ENCODE measurements at regions not wholly inside any gene's neighbourhood (a gene's known extent, or its start where the extent isn't known, plus 50 kb on each side); places are given as distances from the start of the nearest gene placed in this dataset.

DNA sequence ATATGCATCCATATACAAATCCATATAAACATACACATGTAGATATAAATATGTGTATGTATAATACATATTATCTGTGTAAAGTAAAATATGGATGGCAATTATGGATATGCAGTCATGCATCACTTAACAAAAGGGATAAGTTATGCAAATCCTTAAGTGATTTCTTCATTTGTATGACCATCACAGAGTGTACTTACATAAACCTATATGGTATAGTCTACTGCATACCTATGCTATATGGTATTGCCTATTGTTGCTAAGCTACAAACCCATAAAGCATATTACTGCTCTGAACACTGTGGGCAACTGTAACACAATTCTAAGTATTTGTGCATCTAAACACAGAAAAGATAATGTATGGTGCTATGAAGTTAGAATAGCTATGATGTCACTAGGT is 227.2 kb downstream of the SLC6A15 start:
- DNase-seq (ENCODE audit: low read depth): no peak

DNA sequence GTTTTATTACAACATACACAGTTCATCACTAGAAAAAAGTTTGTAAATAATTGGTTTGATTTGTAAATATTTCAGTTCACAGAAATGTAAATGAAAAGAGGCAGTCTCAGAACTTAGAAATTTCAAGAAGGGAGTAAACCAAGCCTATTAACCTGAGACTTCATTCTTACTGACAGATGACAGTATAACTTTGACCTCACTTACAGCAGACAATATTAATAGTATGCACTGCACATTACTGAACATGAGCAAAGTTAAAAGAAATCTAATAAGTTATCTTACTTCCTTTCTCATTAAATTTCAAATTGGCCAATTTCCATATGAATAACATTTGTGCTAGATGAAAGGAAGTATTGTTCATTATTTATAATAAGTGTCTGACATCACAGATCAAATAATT is 235.8 kb downstream of the SLC6A15 start:
- no peak for DNase-seq (ENCODE audit: low read depth)

DNA sequence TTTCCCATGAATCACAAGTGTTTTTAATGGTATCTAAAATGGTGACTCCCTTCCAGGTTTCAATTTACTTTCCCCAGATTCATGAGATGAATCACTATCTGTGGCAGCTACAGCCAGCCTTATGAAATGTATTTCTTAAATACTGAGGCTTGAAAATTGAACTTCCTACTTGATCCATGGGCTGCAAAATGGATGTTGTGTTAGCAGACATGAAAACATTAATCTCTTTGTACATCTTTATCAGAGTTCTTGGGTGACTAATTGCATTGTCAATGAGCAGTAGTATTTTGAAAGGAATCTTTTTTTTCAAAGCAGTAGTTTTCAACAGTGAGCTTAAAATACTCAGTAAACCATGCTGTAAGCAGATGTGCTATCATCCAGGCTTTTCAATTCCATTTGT is 250.8 kb downstream of the SLC6A15 start:
- no peak for DNase-seq (ENCODE audit: low read depth)

DNA sequence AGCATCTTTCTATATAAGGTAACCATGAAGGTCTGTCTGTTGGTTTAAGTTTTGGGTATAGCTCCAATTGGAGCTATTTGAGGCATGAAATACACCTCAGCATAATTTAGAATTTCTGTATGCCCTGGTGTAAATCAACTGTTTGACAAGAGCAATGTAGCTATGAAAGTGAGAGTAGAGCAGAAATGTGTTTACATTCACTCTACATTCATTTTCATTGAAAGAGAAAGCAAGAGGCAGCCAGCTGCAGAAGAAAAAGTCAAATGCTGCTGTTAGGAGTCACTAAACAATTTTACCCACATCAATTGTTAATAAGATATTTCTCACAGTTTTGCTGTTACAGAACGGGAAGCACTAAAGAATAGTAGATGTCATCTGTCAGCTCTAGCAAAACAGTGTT is 252.5 kb downstream of the SLC6A15 start:
- no peak for DNase-seq (ENCODE audit: low read depth)

DNA sequence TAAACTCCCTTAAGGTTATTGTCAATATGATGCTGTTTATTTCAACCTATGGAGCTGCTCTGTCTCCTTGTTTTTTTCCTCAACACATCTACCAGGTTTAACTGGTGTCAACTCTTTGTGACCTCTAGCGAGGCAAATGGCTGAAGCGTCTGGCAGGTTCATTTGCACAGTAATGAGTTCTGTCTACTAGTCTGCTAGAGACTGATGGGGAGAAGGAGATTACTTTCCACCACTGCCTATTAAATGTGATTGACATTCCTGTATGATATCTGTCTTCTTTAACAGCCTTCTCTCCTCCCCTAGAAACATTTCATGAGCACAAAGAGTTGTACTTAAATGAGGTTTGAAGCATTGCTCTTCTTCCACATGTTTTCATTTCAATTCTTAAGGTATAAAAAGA is 253.7 kb downstream of the SLC6A15 start:
- DNase-seq (ENCODE audit: low read depth): no peak

DNA sequence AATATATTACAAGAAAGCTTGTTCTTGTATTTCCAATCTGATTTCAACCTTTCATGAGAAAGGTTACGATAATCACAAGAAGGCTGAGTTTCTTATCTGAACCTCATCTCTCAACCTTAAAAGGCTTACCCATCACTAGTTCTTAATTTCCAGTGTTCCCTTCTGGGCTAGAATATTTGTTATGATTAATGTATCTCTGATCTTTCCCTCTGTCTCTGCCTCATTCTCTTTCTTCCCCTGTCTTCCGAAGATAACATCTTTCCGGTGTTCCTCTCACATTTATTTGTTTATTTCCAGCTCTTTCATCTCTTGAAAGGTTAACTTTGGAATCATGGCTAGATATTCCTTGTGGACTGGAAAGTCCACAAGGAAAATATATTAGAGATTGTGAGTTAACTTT is 255.9 kb downstream of the SLC6A15 start:
- DNase-seq (ENCODE audit: low read depth): no peak

DNA sequence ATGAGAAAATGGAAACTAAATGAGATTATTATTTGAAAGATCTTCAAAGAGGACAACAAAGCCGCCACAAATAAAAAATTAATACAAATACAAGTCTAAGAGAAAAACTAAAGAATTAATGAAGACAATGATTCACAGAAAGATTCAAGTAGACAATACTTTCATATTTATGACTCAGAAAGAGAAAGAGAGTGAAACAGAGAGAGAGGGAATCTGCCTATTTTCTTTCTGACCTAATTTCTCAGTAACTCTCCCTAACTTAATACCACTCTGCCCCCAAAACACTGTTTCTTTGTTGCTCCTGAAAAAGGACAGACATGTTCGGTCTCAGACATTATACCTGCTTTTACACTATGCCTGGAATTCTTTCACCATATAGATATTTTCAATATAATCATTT is 259.1 kb downstream of the SLC6A15 start:
- DNase-seq (ENCODE audit: low read depth): no peak

- no peak for DNase-seq (ENCODE audit: low read depth)
Observed at GRCh38 chr12:84648425-84648824, 264.2 kb downstream of the SLC6A15 start.

DNA sequence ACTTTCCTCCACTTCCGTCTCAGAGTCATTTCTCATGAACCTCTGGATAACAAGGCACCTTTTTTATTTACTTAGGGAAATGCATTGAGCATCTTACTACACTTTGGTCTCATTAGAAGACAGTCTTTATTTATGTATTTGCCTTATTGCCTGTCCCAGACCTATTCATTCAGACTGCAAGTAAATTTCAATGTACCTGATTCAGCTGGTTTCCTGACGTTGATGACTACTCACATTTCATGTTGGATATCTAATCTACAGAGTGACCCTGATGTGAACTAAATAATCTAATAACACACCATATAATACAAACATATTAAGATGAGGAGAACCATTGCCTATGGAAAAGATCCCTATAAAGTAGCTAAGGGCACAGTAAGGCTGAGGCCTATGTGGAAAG is 267.7 kb downstream of the SLC6A15 start:
- DNase-seq (ENCODE audit: low read depth): no peak

DNA sequence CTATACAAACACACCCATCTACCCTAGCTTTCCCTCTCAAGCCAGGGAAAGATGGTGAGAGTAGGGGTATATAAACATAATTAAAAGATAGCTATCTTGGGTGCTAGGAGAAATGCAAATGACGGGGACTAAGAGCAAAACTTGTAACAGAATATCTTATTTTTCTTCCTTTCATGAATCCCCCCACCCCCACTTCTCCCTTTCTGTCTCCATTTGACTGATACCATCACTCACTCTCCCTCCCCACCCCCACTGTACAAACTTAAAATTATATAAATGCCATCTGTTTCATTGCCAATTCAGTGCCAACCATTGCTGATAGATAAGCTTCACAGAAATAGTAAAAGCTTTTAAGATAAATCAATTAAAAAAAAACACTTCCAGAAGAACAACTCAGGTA is 268.6 kb downstream of the SLC6A15 start:
- DNase-seq (ENCODE audit: low read depth): no peak

DNA sequence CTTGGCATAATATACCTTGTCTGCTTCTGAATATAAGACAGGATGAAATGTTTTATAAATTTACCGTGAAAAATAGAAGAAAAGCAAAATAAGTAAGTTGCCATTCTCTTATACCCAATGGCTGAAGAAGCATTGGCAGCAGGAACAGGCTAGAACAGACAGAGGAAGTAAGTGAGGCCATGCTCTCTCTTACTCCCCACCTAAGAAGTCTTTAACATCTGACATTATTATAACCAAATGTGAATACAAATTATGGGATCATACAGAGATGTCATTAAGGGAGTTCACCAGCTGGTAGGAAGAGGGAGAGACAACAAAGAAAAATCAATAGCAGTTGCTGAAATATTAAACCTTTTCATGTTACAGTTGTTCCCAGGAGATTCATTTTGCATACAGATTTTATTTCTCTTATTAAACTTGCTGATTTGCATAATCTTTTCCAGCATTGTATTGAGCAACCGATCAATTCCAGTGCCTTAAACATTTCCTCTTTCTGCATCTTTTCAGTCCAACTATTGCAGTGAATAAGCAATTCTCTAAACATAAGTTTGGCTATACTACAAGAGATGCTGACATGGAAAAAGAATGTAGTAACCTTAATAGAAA is 270.6 kb downstream of the SLC6A15 start:
- no peak for DNase-seq (ENCODE audit: low read depth)

DNA sequence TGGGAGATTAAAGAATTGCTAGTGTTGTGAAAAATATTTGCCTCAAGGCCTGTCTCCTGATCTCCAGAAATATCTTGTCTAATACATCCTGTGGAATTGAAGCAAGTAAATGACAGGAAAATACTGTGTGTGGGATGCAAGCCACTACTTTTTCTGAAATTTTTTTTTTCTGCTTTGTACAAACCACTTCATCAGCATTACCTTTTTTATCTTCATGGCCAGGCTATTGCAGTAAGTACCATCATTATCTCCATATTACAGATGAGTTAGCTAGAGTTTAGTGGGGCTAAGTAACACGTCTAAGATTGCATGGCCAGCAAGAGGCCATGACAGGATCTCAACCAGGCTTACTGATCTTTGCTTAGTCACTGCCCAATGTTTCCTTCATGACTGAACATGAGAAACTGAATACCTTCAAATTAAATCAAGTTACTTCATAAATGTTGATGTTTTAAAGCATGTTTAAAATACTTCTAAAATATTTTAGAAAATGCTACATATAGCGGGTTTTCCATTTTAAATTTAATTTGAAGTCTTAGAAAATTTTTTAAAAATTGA is 273.7 kb downstream of the SLC6A15 start:
- no peak for DNase-seq (ENCODE audit: low read depth)

DNA sequence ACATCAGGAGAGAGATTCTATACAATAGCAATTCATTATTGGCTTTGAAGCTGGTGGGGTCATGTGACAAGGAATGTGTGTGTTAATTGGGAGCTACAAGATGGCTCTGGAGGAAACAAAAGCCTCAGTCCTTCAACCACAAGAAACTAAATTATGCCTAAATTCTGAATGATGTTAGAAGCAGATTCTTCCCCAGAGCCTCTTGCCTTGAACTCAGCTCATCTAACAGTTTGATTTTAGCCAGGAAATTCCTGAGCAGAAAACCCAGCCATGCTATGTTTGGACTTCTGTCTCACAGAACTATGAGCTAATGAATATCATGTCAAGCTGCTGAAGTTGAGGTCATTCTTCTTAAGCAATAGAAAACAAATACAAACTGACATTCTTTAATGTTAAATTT is 274.7 kb downstream of the SLC6A15 start:
- peak; percentile 1 for DNase-seq (ENCODE audit: low read depth)

GRCh38 chr12:84636801-84637290 is 275.8 kb downstream of the SLC6A15 start:
- DNase-seq (ENCODE audit: low read depth): peak; percentile 11

DNA sequence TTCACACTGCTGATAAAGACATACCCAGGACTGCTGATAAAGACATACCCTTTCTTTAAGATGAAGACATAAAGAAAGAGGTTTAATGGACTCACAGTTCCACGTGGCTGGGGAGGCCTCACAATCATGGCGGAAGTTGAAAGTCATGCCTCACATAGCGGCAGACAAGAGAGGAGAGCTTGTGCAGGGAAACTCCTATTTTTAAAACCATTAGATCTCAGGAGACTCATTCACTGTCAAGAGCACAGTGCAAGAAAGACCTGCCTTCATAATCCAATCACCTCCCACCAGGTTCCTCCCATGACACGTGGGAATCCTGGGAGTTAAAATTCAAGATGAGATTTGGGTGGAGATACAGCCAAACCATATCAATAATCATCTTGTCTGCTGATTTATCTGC is 278.1 kb downstream of the SLC6A15 start:
- no peak for DNase-seq (ENCODE audit: low read depth)

DNA sequence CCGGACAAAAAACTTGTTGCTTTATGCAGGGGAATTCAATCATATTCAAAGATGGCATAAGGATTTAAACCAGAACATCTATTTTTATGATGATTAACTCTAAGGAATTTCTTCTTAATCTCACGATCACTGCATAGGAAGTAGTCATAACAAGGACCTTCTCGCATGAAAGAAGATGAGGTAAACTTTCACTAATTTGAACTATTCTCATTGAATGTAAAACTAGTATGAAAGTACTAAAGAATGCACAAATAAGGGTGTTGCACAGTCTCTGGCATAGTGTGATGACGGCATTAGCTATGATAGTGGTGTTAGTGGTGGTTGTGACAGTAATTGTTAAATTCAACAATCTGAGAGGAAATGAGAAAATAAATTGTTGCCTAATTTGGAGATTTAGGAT is 280.0 kb downstream of the SLC6A15 start:
- DNase-seq (ENCODE audit: low read depth): peak; percentile 2

- no peak for DNase-seq (ENCODE audit: low read depth)
Observed at GRCh38 chr12:84631020-84631419, 281.6 kb downstream of the SLC6A15 start.

- DNase-seq (ENCODE audit: low read depth): no peak
Observed at GRCh38 chr12:84627593-84627992, 285.0 kb downstream of the SLC6A15 start.

GRCh38 chr12:84624601-84625000 is 288.0 kb downstream of the SLC6A15 start:
- DNase-seq (ENCODE audit: low read depth): no peak

- DNase-seq (ENCODE audit: low read depth): no peak
Observed at GRCh38 chr12:84619053-84619571, 293.5 kb downstream of the SLC6A15 start.

DNA sequence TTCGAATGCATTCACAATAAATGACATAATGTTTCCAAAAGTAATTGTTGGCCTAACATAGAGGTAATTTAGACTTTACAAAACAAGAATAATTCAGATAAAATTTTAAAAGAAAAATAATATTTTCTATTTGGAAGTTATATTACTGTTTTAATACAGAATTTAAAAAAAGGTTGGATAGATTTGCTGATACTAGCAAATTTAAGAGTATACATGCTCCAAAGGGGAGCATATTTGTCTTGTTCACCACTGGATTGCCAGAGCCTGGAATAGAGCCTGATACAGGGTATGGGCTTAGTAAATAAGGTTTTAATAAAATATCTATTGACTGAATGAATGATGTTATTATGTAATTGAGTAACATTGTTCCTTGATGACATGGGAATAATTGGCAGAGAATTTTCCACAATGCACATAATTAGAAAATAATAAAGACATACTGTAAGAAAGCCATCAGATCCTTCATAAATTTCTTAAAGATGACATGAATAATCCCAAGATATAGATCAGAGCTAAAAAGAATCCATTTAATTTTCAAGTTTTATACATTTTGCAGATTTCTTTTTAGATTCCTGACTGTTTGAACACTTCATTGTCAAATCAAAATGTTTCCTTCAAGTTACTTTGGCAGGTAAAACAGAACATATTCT is 305.3 kb downstream of the SLC6A15 start:
- DNase-seq (ENCODE audit: low read depth): no peak

DNA sequence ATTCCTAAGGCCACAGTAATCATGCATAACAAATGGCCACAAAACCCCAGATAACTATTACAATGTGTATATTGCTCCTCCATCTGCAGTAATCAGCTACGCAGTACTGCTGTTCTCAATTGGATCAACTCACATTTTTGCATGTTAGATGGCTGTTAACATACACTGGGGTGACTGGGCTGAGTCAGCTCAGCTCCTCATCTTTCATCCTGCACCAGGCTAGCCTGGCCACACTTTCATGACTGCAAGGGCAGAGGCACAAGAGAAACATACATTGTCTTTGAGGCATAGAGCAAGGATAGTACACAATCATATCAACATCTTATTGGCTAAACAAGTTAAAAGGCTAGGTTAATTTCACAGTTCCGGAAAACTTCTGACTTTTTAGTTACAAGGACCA is 306.6 kb downstream of the SLC6A15 start:
- DNase-seq (ENCODE audit: low read depth): no peak

DNA sequence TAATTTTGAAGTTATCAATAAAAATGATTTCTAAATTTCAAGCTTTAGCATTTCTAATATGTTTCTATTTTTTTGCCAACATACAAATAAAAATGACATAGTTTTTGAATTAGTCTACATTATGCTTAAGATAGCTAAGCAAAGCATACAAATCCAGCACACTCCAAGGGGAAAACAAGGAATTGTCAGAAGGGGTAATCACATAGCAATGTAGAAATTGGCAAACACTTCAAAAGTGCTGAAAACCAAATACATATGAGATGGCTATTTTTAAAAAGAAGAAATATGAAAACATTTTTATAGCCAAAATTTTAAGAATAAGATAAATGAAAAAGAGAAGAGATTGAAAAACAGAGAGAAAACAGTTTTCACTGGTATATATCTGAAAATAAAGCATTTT is 308.0 kb downstream of the SLC6A15 start:
- DNase-seq (ENCODE audit: low read depth): no peak
